ENCODE measurements at regions not wholly inside any gene's neighbourhood (a gene's known extent, or its start where the extent isn't known, plus 50 kb on each side); places are given as distances from the start of the nearest gene placed in this dataset.
A peak's percentile ranks its signal among the peaks of the same experiment; 100 is the strongest.

- H3K27me3 ChIP-seq (ENCODE audit: control insufficient read depth, extremely low read depth, insufficient read depth, low read length), result no peaks in the 10 kb centered on the region
- H3K9me3 ChIP-seq (ENCODE audit: control insufficient read depth, low read depth, low read length), result no peaks in the 10 kb centered on the region
- no peaks in the 10 kb centered on the region for H3K79me2 ChIP-seq (ENCODE audit: control insufficient read depth, insufficient read depth, low read length)
- no peak overlapping the region for H3K4me3 ChIP-seq (ENCODE audit: control insufficient read depth in 2 of 3, extremely low read depth in 1 of 3, insufficient read depth in 2 of 3, low read depth in 1 of 3, low read length in 3 of 3)
- DNase-seq (ENCODE audit: low read depth, low spot score), result no peak
- H3K9ac ChIP-seq (ENCODE audit: control insufficient read depth, extremely low read depth, insufficient read depth, low read length), result no peak overlapping the region
- TF ChIP-seq, protein P1, sequence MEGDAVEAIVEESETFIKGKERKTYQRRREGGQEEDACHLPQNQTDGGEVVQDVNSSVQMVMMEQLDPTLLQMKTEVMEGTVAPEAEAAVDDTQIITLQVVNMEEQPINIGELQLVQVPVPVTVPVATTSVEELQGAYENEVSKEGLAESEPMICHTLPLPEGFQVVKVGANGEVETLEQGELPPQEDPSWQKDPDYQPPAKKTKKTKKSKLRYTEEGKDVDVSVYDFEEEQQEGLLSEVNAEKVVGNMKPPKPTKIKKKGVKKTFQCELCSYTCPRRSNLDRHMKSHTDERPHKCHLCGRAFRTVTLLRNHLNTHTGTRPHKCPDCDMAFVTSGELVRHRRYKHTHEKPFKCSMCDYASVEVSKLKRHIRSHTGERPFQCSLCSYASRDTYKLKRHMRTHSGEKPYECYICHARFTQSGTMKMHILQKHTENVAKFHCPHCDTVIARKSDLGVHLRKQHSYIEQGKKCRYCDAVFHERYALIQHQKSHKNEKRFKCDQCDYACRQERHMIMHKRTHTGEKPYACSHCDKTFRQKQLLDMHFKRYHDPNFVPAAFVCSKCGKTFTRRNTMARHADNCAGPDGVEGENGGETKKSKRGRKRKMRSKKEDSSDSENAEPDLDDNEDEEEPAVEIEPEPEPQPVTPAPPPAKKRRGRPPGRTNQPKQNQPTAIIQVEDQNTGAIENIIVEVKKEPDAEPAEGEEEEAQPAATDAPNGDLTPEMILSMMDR (optimal IDR thresholded peaks at IDR 0.05 in 1 of 3, IDR thresholded peaks at IDR 0.05 in 1 of 3, conservative IDR thresholded peaks at IDR 0.05 in 1 of 3; ENCODE audit: extremely low read depth in 1 of 3, insufficient read depth in 2 of 3, low read length in 3 of 3), result no peak
- TF ChIP-seq EZH2 (IDR thresholded peaks at IDR 0.05; ENCODE audit: low read length), result no peak
- peaks cover 38% of the 10 kb centered on the region for H3K4me1 ChIP-seq (ENCODE audit: control insufficient read depth, extremely low read depth, insufficient read depth, low read length)
- H3K9me1 ChIP-seq (ENCODE audit: control insufficient read depth, extremely low read depth, insufficient read depth, low read length), result no peaks in the 10 kb centered on the region
- dilution Hi-C loops (cut with MboI; ENCODE audit: extremely low pct_ligation_motif_present, low sequenced_read_pairs), result no loop called here
- peak; percentile 64 for FAIRE-seq
- no peaks in the 10 kb centered on the region for H3K36me3 ChIP-seq (ENCODE audit: control insufficient read depth in 2 of 2, extremely low read depth in 1 of 2, insufficient read depth in 2 of 2, low read length in 2 of 2)
- no peaks in the 10 kb centered on the region for H4K20me1 ChIP-seq (ENCODE audit: control insufficient read depth, extremely low read depth, insufficient read depth, low read length)
- peak overlapping the region; percentile 64 for H2AFZ ChIP-seq (ENCODE audit: control insufficient read depth, low read length)
- H3K4me2 ChIP-seq (ENCODE audit: control insufficient read depth, extremely low read depth, insufficient read depth, low read depth, low read length), result peak overlapping the region; percentile 9
- peak overlapping the region; percentile 31 for H3K27ac ChIP-seq (ENCODE audit: control insufficient read depth, insufficient read depth, low read length)
These were observed 91.0 kb upstream of the CACUL1 start for GRCh38 chr10:118845776-118846175.

GRCh38 chr10:118850418-118851061, 95.8 kb upstream of the CACUL1 start:
- H4K20me1 ChIP-seq (ENCODE audit: control insufficient read depth, extremely low read depth, insufficient read depth, low read length), result no peaks in the 10 kb centered on the region
- no peaks in the 10 kb centered on the region for H3K36me3 ChIP-seq (ENCODE audit: control insufficient read depth in 2 of 2, extremely low read depth in 1 of 2, insufficient read depth in 2 of 2, low read length in 2 of 2)
- dilution Hi-C loops (cut with MboI; ENCODE audit: extremely low pct_ligation_motif_present, low sequenced_read_pairs), result no loop called here
- H3K79me2 ChIP-seq (ENCODE audit: control insufficient read depth, insufficient read depth, low read length), result no peaks in the 10 kb centered on the region
- no peak overlapping the region for H3K9ac ChIP-seq (ENCODE audit: control insufficient read depth, extremely low read depth, insufficient read depth, low read length)
- peak overlapping the region; percentile 72 for H2AFZ ChIP-seq (ENCODE audit: control insufficient read depth, low read length)
- no peak overlapping the region for H3K27ac ChIP-seq (ENCODE audit: control insufficient read depth, insufficient read depth, low read length)
- FAIRE-seq, result peak; percentile 78
- peaks cover 23% of the 10 kb centered on the region for H3K4me1 ChIP-seq (ENCODE audit: control insufficient read depth, extremely low read depth, insufficient read depth, low read length)
- H3K4me2 ChIP-seq (ENCODE audit: control insufficient read depth, extremely low read depth, insufficient read depth, low read depth, low read length), result no peak overlapping the region
- H3K27me3 ChIP-seq (ENCODE audit: control insufficient read depth, extremely low read depth, insufficient read depth, low read length), result no peaks in the 10 kb centered on the region
- H3K9me3 ChIP-seq (ENCODE audit: control insufficient read depth, low read depth, low read length), result no peaks in the 10 kb centered on the region
- TF ChIP-seq, protein P1 (optimal IDR thresholded peaks at IDR 0.05 in 1 of 3, IDR thresholded peaks at IDR 0.05 in 1 of 3, conservative IDR thresholded peaks at IDR 0.05 in 1 of 3; ENCODE audit: extremely low read depth in 1 of 3, insufficient read depth in 2 of 3, low read length in 3 of 3), result peak; percentile 89 to 93 (median 89)
- TF ChIP-seq EZH2 (IDR thresholded peaks at IDR 0.05; ENCODE audit: low read length), result no peak
- DNase-seq (ENCODE audit: low read depth, low spot score), result no peak
- H3K4me3 ChIP-seq (ENCODE audit: control insufficient read depth in 2 of 3, extremely low read depth in 1 of 3, insufficient read depth in 2 of 3, low read depth in 1 of 3, low read length in 3 of 3), result no peak overlapping the region
- no peaks in the 10 kb centered on the region for H3K9me1 ChIP-seq (ENCODE audit: control insufficient read depth, extremely low read depth, insufficient read depth, low read length)

All from keratinocyte (primary cell).